Uterus (tissue), 3 donors: ENCODE measurements at regions not wholly inside any gene's neighbourhood (a gene's known extent, or its start where the extent isn't known, plus 50 kb on each side); places are given as distances from the start of the nearest gene placed in this dataset.

Source experiments
- DNase-seq, 2 donors: peaks; one replicate each; pipeline ENCODE4 v3.0.0-alpha.2; 2019 to 2020
- H3K27ac ChIP-seq, 2 donors: fragments of 200-600 bp; sonication (generic); 1 replicate in 1 of 2; 2 replicates in 1 of 2; pipeline ENCODE4 v1.5.1; 2016 to 2018
- H3K27me3 ChIP-seq, 2 donors: fragments of 200-600 bp; sonication (generic); one replicate each; pipeline ENCODE4 v1.5.1; 2018 to 2019; ENCODE audit warnings: control low read depth in 1 of 2
- H3K36me3 ChIP-seq, 2 donors: fragments of 200-600 bp; sonication (generic); one replicate each; pipeline ENCODE4 v1.5.1; 2019; ENCODE audit warnings: control low read depth in 1 of 2
- H3K4me1 ChIP-seq, 2 donors: fragments of 200-600 bp; sonication (generic); one replicate each; pipeline ENCODE4 v1.5.1; 2018 to 2019; ENCODE audit warnings: control low read depth in 1 of 2
- H3K4me3 ChIP-seq, 2 donors: fragments of 200-600 bp; sonication (generic); 1 replicate in 1 of 2; 2 replicates in 1 of 2; pipeline ENCODE4 v1.5.1; 2018 to 2019; ENCODE audit warnings: mild to moderate bottlenecking in 1 of 2
- H3K9me3 ChIP-seq, 2 donors: fragments of 200-600 bp; sonication (generic); one replicate each; pipeline ENCODE4 v1.5.1; 2019; ENCODE audit warnings: control low read depth in 1 of 2
- POLR2A ChIP-seq, 2 donors: fragments of 450-650 bp; IDR thresholded peaks; one replicate each; pipeline ENCODE4 v1.6.1; 2016; ENCODE audit warnings: antibody characterized with exemption in 2 of 2, mild to moderate bottlenecking in 1 of 2, moderate library complexity in 1 of 2
- intact Hi-C: fragments of 100-400 bp; cut with DNase I; formaldehyde crosslinking; loops from one replicate; pipeline ENCODE4 v1.15.1; 2023; ENCODE audit warnings: low total_unique reads
- TF ChIP-seq, protein P1 (sequence below), 4 experiments: fragments of 200-600 bp in 2 of 4; fragments of 450-650 bp in 2 of 4; sonication (generic) in 2 of 4; IDR thresholded peaks; one replicate each; pipeline ENCODE4 v1.5.1; 2016 to 2019; ENCODE audit warnings: antibody characterized with exemption in 4 of 4, mild to moderate bottlenecking in 2 of 4, moderate library complexity in 1 of 4
- donor health status: DM: yes; HTN: yes; CAD: no.

DNA sequence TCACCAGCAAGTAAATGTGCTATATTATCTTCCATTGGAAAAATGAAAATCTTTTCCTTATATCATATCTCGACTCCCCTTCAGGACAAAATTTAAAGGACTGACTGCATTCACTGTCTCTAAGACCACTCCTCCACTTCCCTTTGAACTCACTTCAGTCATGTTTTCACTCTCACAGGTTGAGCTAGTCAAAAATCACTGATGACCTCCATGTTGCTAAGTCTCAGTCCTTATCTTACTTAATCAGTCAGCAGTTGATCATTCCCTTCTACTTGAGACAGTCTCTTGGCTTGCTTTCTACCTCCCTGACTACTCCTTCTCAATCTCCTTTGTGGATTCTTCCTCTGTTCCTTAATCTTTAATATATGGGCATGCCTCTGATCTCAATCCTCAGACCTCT, 117.0 kb upstream of the LSM6 start:
- Histone ChIP-seq H3K27me3 (no peaks in the 10 kb centered on the region), H3K4me3 (no peak overlapping the region), H3K27ac (no peak overlapping the region), H3K9me3 (no peaks in the 10 kb centered on the region), H3K4me1 (no peaks in the 10 kb centered on the region), H3K36me3 (no peaks in the 10 kb centered on the region)
- intact Hi-C loops = no loop called here
- TF ChIP-seq, protein P1, sequence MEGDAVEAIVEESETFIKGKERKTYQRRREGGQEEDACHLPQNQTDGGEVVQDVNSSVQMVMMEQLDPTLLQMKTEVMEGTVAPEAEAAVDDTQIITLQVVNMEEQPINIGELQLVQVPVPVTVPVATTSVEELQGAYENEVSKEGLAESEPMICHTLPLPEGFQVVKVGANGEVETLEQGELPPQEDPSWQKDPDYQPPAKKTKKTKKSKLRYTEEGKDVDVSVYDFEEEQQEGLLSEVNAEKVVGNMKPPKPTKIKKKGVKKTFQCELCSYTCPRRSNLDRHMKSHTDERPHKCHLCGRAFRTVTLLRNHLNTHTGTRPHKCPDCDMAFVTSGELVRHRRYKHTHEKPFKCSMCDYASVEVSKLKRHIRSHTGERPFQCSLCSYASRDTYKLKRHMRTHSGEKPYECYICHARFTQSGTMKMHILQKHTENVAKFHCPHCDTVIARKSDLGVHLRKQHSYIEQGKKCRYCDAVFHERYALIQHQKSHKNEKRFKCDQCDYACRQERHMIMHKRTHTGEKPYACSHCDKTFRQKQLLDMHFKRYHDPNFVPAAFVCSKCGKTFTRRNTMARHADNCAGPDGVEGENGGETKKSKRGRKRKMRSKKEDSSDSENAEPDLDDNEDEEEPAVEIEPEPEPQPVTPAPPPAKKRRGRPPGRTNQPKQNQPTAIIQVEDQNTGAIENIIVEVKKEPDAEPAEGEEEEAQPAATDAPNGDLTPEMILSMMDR (IDR thresholded peaks at IDR 0.05) = no peak
- no peak for TF ChIP-seq POLR2A (IDR thresholded peaks at IDR 0.05)
- no peak for DNase-seq

DNA sequence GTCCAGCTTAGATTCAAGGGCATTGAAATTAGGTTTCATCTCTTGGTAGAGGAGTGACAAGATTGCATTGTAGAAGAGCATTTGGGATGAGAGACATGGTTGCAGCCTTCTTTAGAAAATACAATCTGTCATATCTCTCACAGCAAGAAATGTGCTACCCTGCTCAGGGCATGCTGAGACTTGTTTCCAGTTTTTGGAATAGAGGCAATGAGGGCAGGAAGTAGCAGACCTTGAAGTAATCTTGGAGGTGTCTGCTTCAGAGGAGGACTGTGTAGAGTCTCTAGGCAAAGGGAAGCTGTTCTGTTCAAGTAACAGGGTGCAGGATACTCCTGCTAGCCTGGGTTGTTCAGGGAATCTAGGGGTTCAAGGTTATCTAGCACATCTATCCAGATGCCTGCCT, 116.1 kb upstream of the ZNF827 start:
- TF ChIP-seq, protein P1 (IDR thresholded peaks at IDR 0.05) = no peak
- no peak for TF ChIP-seq POLR2A (IDR thresholded peaks at IDR 0.05)
- Histone ChIP-seq H3K27me3 (no peaks in the 10 kb centered on the region), H3K4me3 (no peak overlapping the region), H3K27ac (no peak overlapping the region), H3K4me1 (no peaks in the 10 kb centered on the region), H3K36me3 (no peaks in the 10 kb centered on the region), H3K9me3 (no peaks in the 10 kb centered on the region)
- intact Hi-C loops = no loop called here
- DNase-seq = no peak

DNA sequence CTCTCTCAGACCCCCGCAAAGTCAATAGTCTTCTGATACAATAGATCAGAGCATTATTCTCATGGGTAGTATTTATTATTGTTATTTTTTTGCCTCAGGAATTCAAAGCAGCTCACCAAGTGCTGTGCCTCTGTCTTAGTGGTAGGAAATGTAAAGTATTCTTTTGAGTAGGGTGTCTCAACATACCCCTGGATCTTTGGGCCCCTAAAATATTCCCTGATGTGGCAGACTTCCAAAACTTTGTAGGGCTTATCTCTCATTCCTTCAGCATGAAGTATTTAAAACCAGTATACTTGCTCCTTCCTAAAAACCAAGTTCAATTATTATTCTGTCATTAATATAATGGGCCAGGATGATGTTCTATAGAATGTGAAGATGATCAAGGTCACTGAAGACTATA, 115.3 kb upstream of the ZNF827 start:
- TF ChIP-seq, protein P1 (IDR thresholded peaks at IDR 0.05) = no peak
- TF ChIP-seq POLR2A (IDR thresholded peaks at IDR 0.05) = no peak
- no peaks in the 10 kb centered on the region for H3K36me3 ChIP-seq
- H3K27me3 ChIP-seq = no peaks in the 10 kb centered on the region
- DNase-seq = no peak
- H3K4me3 ChIP-seq = no peak overlapping the region
- H3K4me1 ChIP-seq = no peaks in the 10 kb centered on the region
- intact Hi-C loops = no loop called here
- no peaks in the 10 kb centered on the region for H3K9me3 ChIP-seq
- no peak overlapping the region for H3K27ac ChIP-seq

DNA sequence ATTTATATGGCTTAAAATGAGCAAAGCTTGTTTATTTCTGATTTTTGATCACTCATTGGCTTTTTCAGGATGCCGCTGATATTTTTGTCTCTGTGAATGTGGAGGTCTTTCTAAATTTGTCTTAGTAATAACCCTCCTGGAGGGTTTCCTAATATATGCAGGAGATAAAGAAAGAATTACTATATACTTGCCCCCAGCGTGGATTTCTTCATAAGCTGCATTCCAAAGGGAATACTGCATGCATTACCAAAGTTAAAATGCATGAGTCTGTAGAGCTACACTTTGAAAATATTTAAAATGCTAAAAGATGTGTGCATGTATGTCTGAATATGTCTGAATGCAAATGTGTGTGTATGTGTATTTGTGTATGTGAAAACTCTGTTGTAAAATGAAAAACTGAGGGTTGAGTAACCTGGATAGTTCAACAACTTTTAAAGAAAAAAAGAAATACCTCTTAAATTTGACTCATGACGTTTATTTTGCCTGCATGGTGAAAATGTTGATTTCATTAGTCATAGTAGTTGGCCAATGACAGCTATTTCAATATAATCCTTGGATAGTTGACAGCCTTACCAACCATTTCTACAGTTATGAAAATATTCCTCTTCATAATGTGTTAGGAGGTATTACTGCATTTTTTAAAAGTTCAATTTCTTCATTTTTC, 113.2 kb upstream of the ZNF827 start:
- no peak overlapping the region for H3K27ac ChIP-seq
- TF ChIP-seq POLR2A (IDR thresholded peaks at IDR 0.05) = no peak
- TF ChIP-seq, protein P1 (IDR thresholded peaks at IDR 0.05) = no peak
- no peaks in the 10 kb centered on the region for H3K27me3 ChIP-seq
- no peaks in the 10 kb centered on the region for H3K36me3 ChIP-seq
- H3K4me1 ChIP-seq = no peaks in the 10 kb centered on the region
- no peaks in the 10 kb centered on the region for H3K9me3 ChIP-seq
- intact Hi-C loops = no loop called here
- no peak overlapping the region for H3K4me3 ChIP-seq
- DNase-seq = no peak

DNA sequence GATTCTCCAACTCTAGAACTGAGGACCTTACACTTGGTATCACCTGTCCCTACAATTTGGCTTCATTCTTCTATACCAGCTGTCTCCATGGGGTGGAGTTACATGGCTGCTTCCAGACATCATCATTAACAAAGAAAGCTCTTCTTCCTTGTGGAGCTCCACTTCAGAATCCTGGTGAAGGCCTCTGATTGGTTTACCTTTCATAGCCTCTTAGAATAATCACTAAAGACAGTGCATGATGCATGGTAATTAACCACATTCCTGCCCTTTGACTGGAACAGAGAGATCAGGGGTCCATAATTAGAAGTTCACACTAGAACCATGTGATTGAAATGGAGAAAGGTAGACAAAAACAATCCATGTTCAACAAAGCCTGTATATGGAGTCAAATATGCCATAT, 112.6 kb upstream of the ZNF827 start:
- no peak for DNase-seq
- H3K9me3 ChIP-seq = no peaks in the 10 kb centered on the region
- no peak overlapping the region for H3K27ac ChIP-seq
- H3K4me3 ChIP-seq = no peak overlapping the region
- intact Hi-C loops = no loop called here
- TF ChIP-seq POLR2A (IDR thresholded peaks at IDR 0.05) = no peak
- TF ChIP-seq, protein P1 (IDR thresholded peaks at IDR 0.05) = no peak
- no peaks in the 10 kb centered on the region for H3K36me3 ChIP-seq
- H3K4me1 ChIP-seq = no peaks in the 10 kb centered on the region
- H3K27me3 ChIP-seq = no peaks in the 10 kb centered on the region
